ENCODE measurements at regions not wholly inside any gene's neighbourhood (a gene's known extent, or its start where the extent isn't known, plus 50 kb on each side); places are given as distances from the start of the nearest gene placed in this dataset.

- H3K4me1 ChIP-seq (ENCODE audit: control insufficient read depth in 1 of 2, extremely low read depth in 1 of 2, insufficient read depth in 2 of 2, low read length in 2 of 2) = no peaks in the 10 kb centered on the region
- Mint-ChIP-seq H3K27ac (no peak overlapping the region), H3K4me1 (no peaks in the 10 kb centered on the region), H3K4me3 (no peak overlapping the region), H3K36me3 (no peaks in the 10 kb centered on the region), H3K27me3 (no peaks in the 10 kb centered on the region), H3K9me3 (peaks cover 0 to 15% (median 0%) of the 10 kb centered on the region in 3 donors)
- DNase-seq (no peak), ATAC-seq (replicated peaks in 1 of 4) (no peak)
- ChIA-PET CTCF (no interaction called here), POLR2A (no interaction called here)
- no peaks in the 10 kb centered on the region for H3K9me3 ChIP-seq
- H3K27ac ChIP-seq (ENCODE audit: low read length) = no peak overlapping the region
- H3K27me3 ChIP-seq (replicated peaks in 1 of 2; ENCODE audit: control insufficient read depth in 2 of 2, extremely low read depth in 1 of 2, insufficient read depth in 2 of 2, low read length in 1 of 2) = no peaks in the 10 kb centered on the region
- WGBS (ENCODE audit: insufficient coverage) = no CpG with 5 or more reads among the region's 3 CpGs
- no peak overlapping the region for H3K4me3 ChIP-seq (ENCODE audit: control insufficient read depth in 1 of 2, extremely low read depth in 1 of 2, low read length in 1 of 2)
- H3K36me3 ChIP-seq (ENCODE audit: control insufficient read depth in 2 of 2, extremely low read depth in 1 of 2, insufficient read depth in 1 of 2, low read length in 1 of 2) = no peaks in the 10 kb centered on the region
Measured at GRCh38 chr9:28293369-28294090, 720.2 kb upstream of the C9orf72 start.

- Mint-ChIP-seq H3K27ac (no peak overlapping the region), H3K4me3 (no peak overlapping the region), H3K36me3 (no peaks in the 10 kb centered on the region), H3K4me1 (no peaks in the 10 kb centered on the region), H3K27me3 (no peaks in the 10 kb centered on the region), H3K9me3 (peaks cover 7 to 12% (median 7%) of the 10 kb centered on the region in 3 donors)
- no peak for ATAC-seq (replicated peaks in 1 of 4)
- H3K4me1 ChIP-seq (ENCODE audit: control insufficient read depth in 1 of 2, extremely low read depth in 1 of 2, insufficient read depth in 2 of 2, low read length in 2 of 2) = no peaks in the 10 kb centered on the region
- H3K27ac ChIP-seq (ENCODE audit: low read length) = no peak overlapping the region
- H3K36me3 ChIP-seq (ENCODE audit: control insufficient read depth in 2 of 2, extremely low read depth in 1 of 2, insufficient read depth in 1 of 2, low read length in 1 of 2) = no peaks in the 10 kb centered on the region
- ChIA-PET POLR2A (no interaction called here), CTCF (no interaction called here)
- no peak for DNase-seq
- H3K4me3 ChIP-seq (ENCODE audit: control insufficient read depth in 1 of 2, extremely low read depth in 1 of 2, low read length in 1 of 2) = no peak overlapping the region
- peaks cover 2% of the 10 kb centered on the region for H3K9me3 ChIP-seq
- no peaks in the 10 kb centered on the region for H3K27me3 ChIP-seq (replicated peaks in 1 of 2; ENCODE audit: control insufficient read depth in 2 of 2, extremely low read depth in 1 of 2, insufficient read depth in 2 of 2, low read length in 1 of 2)
Measured at GRCh38 chr9:28301281-28301680, 728.0 kb upstream of the C9orf72 start.

GRCh38 chr9:28317745-28318144 is 744.5 kb upstream of the C9orf72 start:
- H3K27ac ChIP-seq (ENCODE audit: low read length) = no peak overlapping the region
- no peaks in the 10 kb centered on the region for H3K9me3 ChIP-seq
- DNase-seq = no peak
- no peaks in the 10 kb centered on the region for H3K4me1 ChIP-seq (ENCODE audit: control insufficient read depth in 1 of 2, extremely low read depth in 1 of 2, insufficient read depth in 2 of 2, low read length in 2 of 2)
- no peaks in the 10 kb centered on the region for H3K27me3 ChIP-seq (replicated peaks in 1 of 2; ENCODE audit: control insufficient read depth in 2 of 2, extremely low read depth in 1 of 2, insufficient read depth in 2 of 2, low read length in 1 of 2)
- H3K4me3 ChIP-seq (ENCODE audit: control insufficient read depth in 1 of 2, extremely low read depth in 1 of 2, low read length in 1 of 2) = no peak overlapping the region
- ChIA-PET CTCF (no interaction called here), POLR2A (no interaction called here)
- no peaks in the 10 kb centered on the region for H3K36me3 ChIP-seq (ENCODE audit: control insufficient read depth in 2 of 2, extremely low read depth in 1 of 2, insufficient read depth in 1 of 2, low read length in 1 of 2)
- no CpG with 5 or more reads among the region's 1 CpG for WGBS (ENCODE audit: insufficient coverage)
- Mint-ChIP-seq H3K9me3 (peaks cover 0 to 8% (median 3%) of the 10 kb centered on the region in 3 donors), H3K27me3 (no peaks in the 10 kb centered on the region), H3K36me3 (no peaks in the 10 kb centered on the region), H3K4me3 (no peak overlapping the region), H3K4me1 (no peaks in the 10 kb centered on the region), H3K27ac (no peak overlapping the region)
- ATAC-seq (replicated peaks in 1 of 4) = no peak

- Histone ChIP-seq H3K36me3 (ENCODE audit: control insufficient read depth in 2 of 2, extremely low read depth in 1 of 2, insufficient read depth in 1 of 2, low read length in 1 of 2) (no peaks in the 10 kb centered on the region), H3K4me1 (ENCODE audit: control insufficient read depth in 1 of 2, extremely low read depth in 1 of 2, insufficient read depth in 2 of 2, low read length in 2 of 2) (no peaks in the 10 kb centered on the region), H3K4me3 (ENCODE audit: control insufficient read depth in 1 of 2, extremely low read depth in 1 of 2, low read length in 1 of 2) (no peak overlapping the region), H3K27ac (ENCODE audit: low read length) (no peak overlapping the region), H3K27me3 (replicated peaks in 1 of 2; ENCODE audit: control insufficient read depth in 2 of 2, extremely low read depth in 1 of 2, insufficient read depth in 2 of 2, low read length in 1 of 2) (no peaks in the 10 kb centered on the region), H3K9me3 (no peaks in the 10 kb centered on the region)
- Mint-ChIP-seq H3K4me1 (no peaks in the 10 kb centered on the region), H3K4me3 (no peak overlapping the region), H3K27me3 (no peaks in the 10 kb centered on the region), H3K27ac (no peak overlapping the region), H3K9me3 (peaks cover 0 to 4% (median 3%) of the 10 kb centered on the region in 3 donors), H3K36me3 (no peaks in the 10 kb centered on the region)
- CTCF ChIA-PET = no interaction called here
- DNase-seq = no peak
- POLR2A ChIA-PET = interaction anchor here in 1 of 2 donors (0.6 kb wide), 2 partner anchors 1380 to 1543 kb away, joined by 3 read pairs; no protein-coding TSS in a partner anchor
- no CpG with 5 or more reads among the region's 1 CpG for WGBS (ENCODE audit: insufficient coverage)
- no peak for ATAC-seq (replicated peaks in 1 of 4)
Measured at GRCh38 chr9:28318515-28318914, 745.2 kb upstream of the C9orf72 start.

GRCh38 chr9:28319981-28320380 is 746.7 kb upstream of the C9orf72 start:
- Histone ChIP-seq H3K27ac (ENCODE audit: low read length) (no peak overlapping the region), H3K36me3 (ENCODE audit: control insufficient read depth in 2 of 2, extremely low read depth in 1 of 2, insufficient read depth in 1 of 2, low read length in 1 of 2) (no peaks in the 10 kb centered on the region), H3K4me3 (ENCODE audit: control insufficient read depth in 1 of 2, extremely low read depth in 1 of 2, low read length in 1 of 2) (no peak overlapping the region), H3K4me1 (ENCODE audit: control insufficient read depth in 1 of 2, extremely low read depth in 1 of 2, insufficient read depth in 2 of 2, low read length in 2 of 2) (no peaks in the 10 kb centered on the region), H3K9me3 (no peaks in the 10 kb centered on the region), H3K27me3 (replicated peaks in 1 of 2; ENCODE audit: control insufficient read depth in 2 of 2, extremely low read depth in 1 of 2, insufficient read depth in 2 of 2, low read length in 1 of 2) (no peaks in the 10 kb centered on the region)
- Mint-ChIP-seq H3K4me1 (no peaks in the 10 kb centered on the region), H3K36me3 (no peaks in the 10 kb centered on the region), H3K27me3 (no peaks in the 10 kb centered on the region), H3K27ac (no peak overlapping the region), H3K4me3 (no peak overlapping the region), H3K9me3 (peaks cover 0 to 4% (median 3%) of the 10 kb centered on the region in 3 donors)
- ChIA-PET CTCF (no interaction called here), POLR2A (no interaction called here)
- WGBS (ENCODE audit: insufficient coverage) = no CpG with 5 or more reads among the region's 2 CpGs
- no peak for DNase-seq
- no peak for ATAC-seq (replicated peaks in 1 of 4)

- Histone ChIP-seq H3K4me1 (ENCODE audit: control insufficient read depth in 1 of 2, extremely low read depth in 1 of 2, insufficient read depth in 2 of 2, low read length in 2 of 2) (no peaks in the 10 kb centered on the region), H3K27me3 (replicated peaks in 1 of 2; ENCODE audit: control insufficient read depth in 2 of 2, extremely low read depth in 1 of 2, insufficient read depth in 2 of 2, low read length in 1 of 2) (no peaks in the 10 kb centered on the region), H3K27ac (ENCODE audit: low read length) (no peak overlapping the region), H3K9me3 (no peaks in the 10 kb centered on the region), H3K36me3 (ENCODE audit: control insufficient read depth in 2 of 2, extremely low read depth in 1 of 2, insufficient read depth in 1 of 2, low read length in 1 of 2) (no peaks in the 10 kb centered on the region), H3K4me3 (ENCODE audit: control insufficient read depth in 1 of 2, extremely low read depth in 1 of 2, low read length in 1 of 2) (no peak overlapping the region)
- CTCF ChIA-PET = no interaction called here
- Mint-ChIP-seq H3K36me3 (no peaks in the 10 kb centered on the region), H3K4me1 (no peaks in the 10 kb centered on the region), H3K27ac (no peak overlapping the region), H3K27me3 (no peaks in the 10 kb centered on the region), H3K4me3 (no peak overlapping the region), H3K9me3 (peaks cover 0 to 7% (median 5%) of the 10 kb centered on the region in 3 donors)
- POLR2A ChIA-PET = no interaction called here
- DNase-seq = no peak
- WGBS (ENCODE audit: insufficient coverage) = no CpG with 5 or more reads among the region's 5 CpGs
- ATAC-seq (replicated peaks in 1 of 4) = no peak
Measured at GRCh38 chr9:28320616-28321015, 747.3 kb upstream of the C9orf72 start.

- Mint-ChIP-seq H3K4me3 (no peak overlapping the region), H3K36me3 (no peaks in the 10 kb centered on the region), H3K27me3 (no peaks in the 10 kb centered on the region), H3K4me1 (no peaks in the 10 kb centered on the region), H3K9me3 (peaks cover 12 to 22% (median 18%) of the 10 kb centered on the region in 3 donors), H3K27ac (no peak overlapping the region)
- no peaks in the 10 kb centered on the region for H3K27me3 ChIP-seq (replicated peaks in 1 of 2; ENCODE audit: control insufficient read depth in 2 of 2, extremely low read depth in 1 of 2, insufficient read depth in 2 of 2, low read length in 1 of 2)
- WGBS (ENCODE audit: insufficient coverage) = 96% methylated on average over 3 of the region's 3 CpGs
- H3K4me1 ChIP-seq (ENCODE audit: control insufficient read depth in 1 of 2, extremely low read depth in 1 of 2, insufficient read depth in 2 of 2, low read length in 2 of 2) = no peaks in the 10 kb centered on the region
- H3K36me3 ChIP-seq (ENCODE audit: control insufficient read depth in 2 of 2, extremely low read depth in 1 of 2, insufficient read depth in 1 of 2, low read length in 1 of 2) = no peaks in the 10 kb centered on the region
- ChIA-PET POLR2A (interaction anchor here in 1 of 2 donors (0.6 kb wide), 1 partner anchor 95 kb away, joined by 3 read pairs; no protein-coding TSS in a partner anchor), CTCF (no interaction called here)
- no peak for DNase-seq
- no peak overlapping the region for H3K27ac ChIP-seq (ENCODE audit: low read length)
- no peaks in the 10 kb centered on the region for H3K9me3 ChIP-seq
- no peak overlapping the region for H3K4me3 ChIP-seq (ENCODE audit: control insufficient read depth in 1 of 2, extremely low read depth in 1 of 2, low read length in 1 of 2)
- no peak for ATAC-seq (replicated peaks in 1 of 4)
Measured at GRCh38 chr9:28329323-28329722, 756.0 kb upstream of the C9orf72 start.

Measured in T-cell (primary cell).